ENCODE measurements at regions not wholly inside any gene's neighbourhood (a gene's known extent, or its start where the extent isn't known, plus 50 kb on each side); places are given as distances from the start of the nearest gene placed in this dataset.

DNA sequence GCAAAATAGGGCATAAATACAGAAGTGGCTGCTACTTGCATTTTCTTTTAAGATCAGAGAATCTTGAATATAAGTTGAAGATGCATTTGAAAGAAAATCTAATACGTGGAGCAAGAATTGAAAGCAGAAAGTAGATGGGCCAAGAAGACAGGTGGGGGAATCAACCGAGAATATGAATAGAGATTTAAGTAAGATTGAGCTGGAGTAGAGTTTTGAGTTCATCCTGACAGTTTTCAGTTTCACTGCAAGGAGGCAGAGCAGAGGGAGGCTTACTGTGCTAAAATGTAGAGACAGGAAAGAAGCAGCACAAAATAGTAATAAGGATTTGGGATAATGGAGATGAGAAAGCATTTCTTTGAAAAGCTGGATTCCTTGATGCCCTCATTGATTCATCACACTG is 214.5 kb downstream of the GJA1 start:
- no peaks in the 10 kb centered on the region for H3K9me3 ChIP-seq (ENCODE audit: control insufficient read depth in 2 of 3, insufficient read depth in 1 of 3, low read length in 3 of 3)
- H3K4me3 ChIP-seq (ENCODE audit: low read length in 3 of 3) = no peak overlapping the region
- H3K4me1 ChIP-seq (ENCODE audit: control insufficient read depth in 2 of 3, insufficient read depth in 2 of 3, low read depth in 1 of 3, low read length in 3 of 3) = no peaks in the 10 kb centered on the region
- no peaks in the 10 kb centered on the region for H3K36me3 ChIP-seq (ENCODE audit: control insufficient read depth in 2 of 3, insufficient read depth in 3 of 3, low read length in 3 of 3)
- FAIRE-seq (no peak), DNase-seq (no peak)
- no peaks in the 10 kb centered on the region for H3K27me3 ChIP-seq (ENCODE audit: control insufficient read depth, insufficient read depth, low read length)
- intact Hi-C loops (cut with DNase I) = no loop called here
- no peak overlapping the region for H3K9ac ChIP-seq (ENCODE audit: low read length in 3 of 3)
- TF ChIP-seq, protein P1, sequence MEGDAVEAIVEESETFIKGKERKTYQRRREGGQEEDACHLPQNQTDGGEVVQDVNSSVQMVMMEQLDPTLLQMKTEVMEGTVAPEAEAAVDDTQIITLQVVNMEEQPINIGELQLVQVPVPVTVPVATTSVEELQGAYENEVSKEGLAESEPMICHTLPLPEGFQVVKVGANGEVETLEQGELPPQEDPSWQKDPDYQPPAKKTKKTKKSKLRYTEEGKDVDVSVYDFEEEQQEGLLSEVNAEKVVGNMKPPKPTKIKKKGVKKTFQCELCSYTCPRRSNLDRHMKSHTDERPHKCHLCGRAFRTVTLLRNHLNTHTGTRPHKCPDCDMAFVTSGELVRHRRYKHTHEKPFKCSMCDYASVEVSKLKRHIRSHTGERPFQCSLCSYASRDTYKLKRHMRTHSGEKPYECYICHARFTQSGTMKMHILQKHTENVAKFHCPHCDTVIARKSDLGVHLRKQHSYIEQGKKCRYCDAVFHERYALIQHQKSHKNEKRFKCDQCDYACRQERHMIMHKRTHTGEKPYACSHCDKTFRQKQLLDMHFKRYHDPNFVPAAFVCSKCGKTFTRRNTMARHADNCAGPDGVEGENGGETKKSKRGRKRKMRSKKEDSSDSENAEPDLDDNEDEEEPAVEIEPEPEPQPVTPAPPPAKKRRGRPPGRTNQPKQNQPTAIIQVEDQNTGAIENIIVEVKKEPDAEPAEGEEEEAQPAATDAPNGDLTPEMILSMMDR (IDR thresholded peaks at IDR 0.05; ENCODE audit: borderline replicate concordance, extremely low read depth, insufficient read depth) = no peak
- no peak overlapping the region for H3K27ac ChIP-seq (ENCODE audit: low read depth in 2 of 2, low read length in 2 of 2)

DNA sequence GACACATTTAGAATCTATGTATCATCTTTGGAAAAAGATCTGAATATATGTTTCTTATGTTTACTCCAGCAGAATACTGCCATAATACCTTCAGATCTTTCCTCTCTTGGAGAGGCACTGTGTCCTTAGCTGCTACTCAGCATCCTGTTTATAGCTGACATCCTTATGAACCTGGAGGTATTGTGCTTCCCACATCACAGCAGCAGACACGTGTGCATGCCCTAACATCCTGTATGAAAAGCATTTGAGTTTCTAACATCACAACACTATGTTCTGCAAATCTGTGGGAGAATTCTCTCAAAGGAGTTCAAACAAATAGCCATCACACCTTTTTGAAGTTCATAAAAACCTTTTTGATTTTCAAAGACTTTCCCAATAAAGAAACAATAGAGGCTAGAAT is 216.0 kb downstream of the GJA1 start:
- peak overlapping the region in 1 of 2 donors; percentile 65 for H3K27ac ChIP-seq (ENCODE audit: low read depth in 2 of 2, low read length in 2 of 2)
- peak in 1 of 5 donors; percentile 38 for DNase-seq

DNA sequence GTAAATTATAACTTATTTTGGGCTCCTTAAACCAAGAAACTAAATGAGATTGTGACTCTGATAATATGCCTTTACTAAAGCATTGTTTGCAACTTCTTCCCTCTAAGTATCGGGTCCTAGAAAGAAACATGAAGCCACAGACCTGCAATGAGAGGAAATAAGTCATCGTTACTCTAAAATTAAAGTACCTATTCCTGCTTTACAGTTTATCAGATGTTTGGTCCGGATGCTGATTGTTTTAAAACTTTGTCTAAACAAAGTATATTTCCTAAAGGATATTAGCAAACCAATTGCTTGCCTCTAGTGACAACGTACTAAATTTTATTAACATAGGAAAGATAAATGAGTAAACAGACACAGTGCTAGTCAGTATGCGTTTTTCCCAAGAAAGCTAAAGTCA is 216.8 kb downstream of the GJA1 start:
- Histone ChIP-seq H3K4me1 (ENCODE audit: control insufficient read depth in 2 of 3, insufficient read depth in 2 of 3, low read depth in 1 of 3, low read length in 3 of 3) (no peaks in the 10 kb centered on the region), H3K27ac (ENCODE audit: low read depth in 2 of 2, low read length in 2 of 2) (peak overlapping the region in 1 of 2 donors; percentile 65)
- intact Hi-C loops (cut with DNase I) = no loop called here

More for the DNA sequence above, 216.0 kb downstream of the GJA1 start:
- TF ChIP-seq, protein P1 (IDR thresholded peaks at IDR 0.05; ENCODE audit: borderline replicate concordance, extremely low read depth, insufficient read depth) = no peak
- Histone ChIP-seq H3K36me3 (ENCODE audit: control insufficient read depth in 2 of 3, insufficient read depth in 3 of 3, low read length in 3 of 3) (no peaks in the 10 kb centered on the region), H3K27me3 (ENCODE audit: control insufficient read depth, insufficient read depth, low read length) (no peaks in the 10 kb centered on the region), H3K4me1 (ENCODE audit: control insufficient read depth in 2 of 3, insufficient read depth in 2 of 3, low read depth in 1 of 3, low read length in 3 of 3) (no peaks in the 10 kb centered on the region), H3K4me3 (ENCODE audit: low read length in 3 of 3) (no peak overlapping the region), H3K9me3 (ENCODE audit: control insufficient read depth in 2 of 3, insufficient read depth in 1 of 3, low read length in 3 of 3) (no peaks in the 10 kb centered on the region), H3K9ac (ENCODE audit: low read length in 3 of 3) (no peak overlapping the region)
- intact Hi-C loops (cut with DNase I) = no loop called here
- FAIRE-seq = no peak

More for the DNA sequence above, 216.8 kb downstream of the GJA1 start:
- Histone ChIP-seq H3K27me3 (ENCODE audit: control insufficient read depth, insufficient read depth, low read length) (no peaks in the 10 kb centered on the region), H3K9ac (ENCODE audit: low read length in 3 of 3) (no peak overlapping the region), H3K4me3 (ENCODE audit: low read length in 3 of 3) (no peak overlapping the region), H3K36me3 (ENCODE audit: control insufficient read depth in 2 of 3, insufficient read depth in 3 of 3, low read length in 3 of 3) (no peaks in the 10 kb centered on the region), H3K9me3 (ENCODE audit: control insufficient read depth in 2 of 3, insufficient read depth in 1 of 3, low read length in 3 of 3) (no peaks in the 10 kb centered on the region)
- FAIRE-seq (no peak), DNase-seq (peak in 1 of 5 donors; percentile 7)
- TF ChIP-seq, protein P1 (IDR thresholded peaks at IDR 0.05; ENCODE audit: borderline replicate concordance, extremely low read depth, insufficient read depth) = no peak
